Endodermal cell (in vitro differentiated cells): ENCODE measurements at regions not wholly inside any gene's neighbourhood (a gene's known extent, or its start where the extent isn't known, plus 50 kb on each side); places are given as distances from the start of the nearest gene placed in this dataset.

Experiments used
- DNase-seq: peaks from one replicate; pipeline ENCODE4 v3.0.0-alpha.2; 2017
- H3K27ac ChIP-seq: 2 replicates; pipeline ENCODE4 v1.5.1; 2013; ENCODE audit warnings: mild to moderate bottlenecking, low read depth, low read length, moderate library complexity
- H3K27me3 ChIP-seq: 2 replicates; pipeline ENCODE4 v1.6.1; 2013; ENCODE audit warnings: mild to moderate bottlenecking, low read length, moderate library complexity; ENCODE audit not compliant: insufficient read depth, control insufficient read depth, poor library complexity, severe bottlenecking
- H3K36me3 ChIP-seq: 2 replicates; pipeline ENCODE4 v1.7.0; 2013; ENCODE audit warnings: mild to moderate bottlenecking, low read length, moderate library complexity; ENCODE audit not compliant: control insufficient read depth, insufficient read depth
- H3K4me1 ChIP-seq: one replicate; pipeline ENCODE4 v1.7.0; 2013; ENCODE audit warnings: low read length; ENCODE audit not compliant: control insufficient read depth, insufficient read depth
- H3K4me3 ChIP-seq: 2 replicates; pipeline ENCODE4 v1.5.1; 2013; ENCODE audit warnings: mild to moderate bottlenecking, low read length, moderate library complexity
- H3K9ac ChIP-seq: 2 replicates; pipeline ENCODE4 v1.6.1; 2013; ENCODE audit warnings: mild to moderate bottlenecking, low read length, moderate library complexity; ENCODE audit not compliant: poor library complexity, severe bottlenecking; ENCODE audit errors: extremely low read depth
- H3K9me3 ChIP-seq: 2 replicates; pipeline ENCODE4 v1.6.1; 2013; ENCODE audit warnings: mild to moderate bottlenecking, low read length, moderate library complexity; ENCODE audit not compliant: control insufficient read depth
- H3K27ac Mint-ChIP-seq: 2 replicates; pipeline ENCODE4 v1.8.0; 2020; ENCODE audit warnings: mixed read lengths
- H3K27me3 Mint-ChIP-seq: 2 replicates; pipeline ENCODE4 v1.8.0; 2021; ENCODE audit warnings: mild to moderate bottlenecking, mixed read lengths; ENCODE audit not compliant: insufficient read depth
- H3K36me3 Mint-ChIP-seq: 2 replicates; pipeline ENCODE4 v1.8.0; 2020; ENCODE audit warnings: low read depth, mixed read lengths
- H3K4me1 Mint-ChIP-seq: 2 replicates; pipeline ENCODE4 v1.8.0; 2020; ENCODE audit warnings: mixed read lengths
- H3K4me3 Mint-ChIP-seq: 2 replicates; pipeline ENCODE4 v1.8.0; 2020; ENCODE audit warnings: mild to moderate bottlenecking, moderate library complexity, mixed read lengths
- H3K9me3 Mint-ChIP-seq: 2 replicates; pipeline ENCODE4 v1.8.0; 2020; ENCODE audit warnings: mild to moderate bottlenecking, mixed read lengths
- CTCF ChIP-seq: fragments of 200-600 bp; sonication (generic); conservative IDR thresholded peaks from 2 replicates; pipeline ENCODE4 v1.5.0; 2021; ENCODE audit warnings: antibody characterized with exemption, mild to moderate bottlenecking
- whole genome bisulfite sequencing, 2 experiments: methylation state at CpG; one replicate each; pipeline versions ENCODE4 v1.1.5 to v1.1.7; 2013; ENCODE audit warnings: missing lambda C conversion rate in 2 of 2, mixed read lengths in 1 of 2; ENCODE audit not compliant: insufficient coverage in 1 of 2, insufficient read length in 1 of 2; 5-methylcytosine and 5-hydroxymethylcytosine counted together

GRCh38 chr15:24899367-24899766, 55.4 kb upstream of the SNRPN start:
- Mint-ChIP-seq H3K9me3 (peaks cover 77% of the 10 kb centered on the region), H3K27ac (peak overlapping the region; percentile 88), H3K27me3 (no peaks in the 10 kb centered on the region), H3K4me1 (peaks cover 8% of the 10 kb centered on the region), H3K4me3 (no peak overlapping the region), H3K36me3 (peaks cover 11% of the 10 kb centered on the region)
- WGBS, 2 experiments: 75 to 100% methylated on average over 1 to 3 of the region's 3 CpGs
- Histone ChIP-seq H3K36me3 (peaks cover 38% of the 10 kb centered on the region), H3K27ac (peak overlapping the region; percentile 91), H3K9ac (no peak overlapping the region), H3K9me3 (peaks cover 44% of the 10 kb centered on the region), H3K4me3 (no peak overlapping the region), H3K4me1 (no peaks in the 10 kb centered on the region), H3K27me3 (no peaks in the 10 kb centered on the region)
- no peak for DNase-seq
- TF ChIP-seq CTCF: no peak

- Histone ChIP-seq H3K27me3 (no peaks in the 10 kb centered on the region), H3K36me3 (peaks cover 36% of the 10 kb centered on the region), H3K9me3 (peaks cover 44% of the 10 kb centered on the region), H3K4me1 (no peaks in the 10 kb centered on the region), H3K4me3 (no peak overlapping the region), H3K27ac (peak overlapping the region; percentile 91), H3K9ac (no peak overlapping the region)
- H3K27me3 Mint-ChIP-seq: no peaks in the 10 kb centered on the region
- no peak for DNase-seq
- H3K36me3 Mint-ChIP-seq: peaks cover 11% of the 10 kb centered on the region
- H3K4me3 Mint-ChIP-seq: no peak overlapping the region
- peaks cover 8% of the 10 kb centered on the region for H3K4me1 Mint-ChIP-seq
- H3K27ac Mint-ChIP-seq: peak overlapping the region; percentile 88
- H3K9me3 Mint-ChIP-seq: peaks cover 73% of the 10 kb centered on the region
- no peak for TF ChIP-seq CTCF
- WGBS, 2 experiments: 42 to 78% methylated on average over 2 of the region's 2 CpGs
Measured at GRCh38 chr15:24899795-24900194, 55.0 kb upstream of the SNRPN start.

GRCh38 chr15:24901409-24901808, 53.4 kb upstream of the SNRPN start:
- no peak overlapping the region for H3K27ac ChIP-seq

More at GRCh38 chr15:24901409-24901808, 53.4 kb upstream of the SNRPN start:
- no peak overlapping the region for H3K4me3 ChIP-seq
- peaks cover 38% of the 10 kb centered on the region for H3K9me3 ChIP-seq
- Mint-ChIP-seq H3K27ac (no peak overlapping the region), H3K4me1 (peaks cover 11% of the 10 kb centered on the region), H3K27me3 (no peaks in the 10 kb centered on the region), H3K4me3 (no peak overlapping the region), H3K36me3 (peaks cover 9% of the 10 kb centered on the region), H3K9me3 (peaks cover 70% of the 10 kb centered on the region)
- peaks cover 24% of the 10 kb centered on the region for H3K36me3 ChIP-seq
- DNase-seq: no peak
- TF ChIP-seq CTCF: no peak
- 89 to 91% methylated on average over 3 of the region's 3 CpGs for whole genome bisulfite sequencing, 2 experiments
- H3K27me3 ChIP-seq: no peaks in the 10 kb centered on the region
- H3K4me1 ChIP-seq: no peaks in the 10 kb centered on the region
- H3K9ac ChIP-seq: no peak overlapping the region
